A549 (cell line): ENCODE measurements at regions not wholly inside any gene's neighbourhood (a gene's known extent, or its start where the extent isn't known, plus 50 kb on each side); places are given as distances from the start of the nearest gene placed in this dataset.

Experiments used
- ATAC-seq, 2 experiments: fragments of 200-7000 bp in 1 of 2; fragments of >200 bp in 1 of 2; cut with Nextera tagmentation in 1 of 2; cut with Tn5 transposase in 1 of 2; 3 replicates each; pipeline versions ENCODE4 v1.8.0 to v1.9.1; 2018 to 2020; ENCODE audit warnings: mild to moderate bottlenecking in 1 of 2, moderate library complexity in 1 of 2
- CTCF ChIA-PET: fragments of 300-600 bp; sonication (Branson Sonifier 250); formaldehyde crosslinking; extraction: SDS; loops from one replicate; lab custom pipeline; 2021; ENCODE audit warnings: antibody characterized with exemption, inconsistent platforms; lab: Yijun Ruan, JAX
- POLR2A ChIA-PET: fragments of 350-600 bp; formaldehyde crosslinking; extraction: SDS; loops from one replicate; lab custom pipeline; 2021; ENCODE audit warnings: antibody characterized with exemption, inconsistent platforms; lab: Yijun Ruan, JAX
- DNase-seq, 2 experiments: peaks; one replicate each; pipeline versions ENCODE4 v3.0.0 to v3.0.0-alpha.2; 2011 to 2016; ENCODE audit warnings: low read depth in 1 of 2, low spot score in 1 of 2
- FAIRE-seq: peaks from 2 replicates; lab custom pipeline; 2011; peaks lifted over from hg19 to GRCh38; lab: Jason Lieb, UNC
- H3K27ac ChIP-seq, 2 experiments: fragments of >200 bp; sonication (Bioruptor Twin); formaldehyde crosslinking; 3 replicates each; pipeline ENCODE4 v1.5.1; 2016 to 2017
- H3K4me1 ChIP-seq: fragments of >200 bp; sonication (Bioruptor Twin); formaldehyde crosslinking; 3 replicates; pipeline ENCODE4 v1.6.1; 2016
- H3K4me2 ChIP-seq: fragments of >200 bp; sonication (Bioruptor Twin); formaldehyde crosslinking; 3 replicates; pipeline ENCODE4 v1.6.1; 2016
- H3K4me3 ChIP-seq: fragments of >200 bp; sonication (Bioruptor Twin); formaldehyde crosslinking; 3 replicates; pipeline ENCODE4 v1.5.1; 2016
- H3K9me3 ChIP-seq: fragments of >200 bp; sonication (Bioruptor Twin); formaldehyde crosslinking; 3 replicates; pipeline ENCODE4 v1.6.1; 2016
- CBX8 ChIP-seq: fragments of 200-600 bp; sonication (generic); IDR thresholded peaks from 2 replicates; pipeline ENCODE4 v1.6.1; 2016
- CEBPB ChIP-seq, 2 experiments: fragments of >200 bp in 1 of 2; sonication (Bioruptor Twin) in 1 of 2; formaldehyde crosslinking in 1 of 2; IDR thresholded peaks; 2 replicates each; pipeline ENCODE4 v1.6.1; 2012 to 2016
- CHD2 ChIP-seq: fragments of 150-350 bp; IDR thresholded peaks from 2 replicates; pipeline ENCODE4 v1.6.1; 2014; ENCODE audit warnings: low read length; ENCODE audit not compliant: partially characterized antibody
- EHMT2 ChIP-seq: fragments of 200-600 bp; sonication (generic); IDR thresholded peaks from 2 replicates; pipeline ENCODE4 v1.6.1; 2016; ENCODE audit warnings: antibody characterized with exemption, low read depth, mild to moderate bottlenecking, moderate library complexity
- EP300 ChIP-seq, 2 experiments: fragments of >200 bp; sonication (Bioruptor Twin); formaldehyde crosslinking; IDR thresholded peaks; 2 replicates in 1 of 2; 3 replicates in 1 of 2; pipeline ENCODE4 v1.6.1; 2016 to 2017
- ESRRA ChIP-seq: fragments of 150-350 bp; IDR thresholded peaks from 2 replicates; pipeline ENCODE4 v1.6.1; 2014; ENCODE audit warnings: mild to moderate bottlenecking, low read length, borderline replicate concordance
- FOSL2 ChIP-seq, 2 experiments: fragments of 450-650 bp in 1 of 2; fragments of >200 bp in 1 of 2; sonication (Bioruptor Twin) in 1 of 2; formaldehyde crosslinking; IDR thresholded peaks; 2 replicates each; pipeline versions ENCODE4 v1.5.0 to v1.6.1; 2016 to 2020; ENCODE audit warnings: mild to moderate bottlenecking in 1 of 2, moderate library complexity in 1 of 2
- HDAC2 ChIP-seq: fragments of 200-600 bp; sonication (generic); IDR thresholded peaks from 2 replicates; pipeline ENCODE4 v1.6.1; 2016
- HEYL ChIP-seq: fragments of 250-450 bp; sonication (Bioruptor Pico); IDR thresholded peaks from 2 replicates; pipeline ENCODE4 v1.8.0; 2021; ENCODE audit warnings: mild to moderate bottlenecking, moderate library complexity
- HOXA7 ChIP-seq: fragments of 250-450 bp; sonication (Bioruptor Pico); IDR thresholded peaks from 2 replicates; pipeline ENCODE4 v1.5.0; 2020; ENCODE audit warnings: mild to moderate bottlenecking, moderate library complexity
- HOXB13 ChIP-seq: fragments of 250-450 bp; sonication (Bioruptor Pico); IDR thresholded peaks from 2 replicates; pipeline ENCODE4 v1.5.0; 2020; ENCODE audit warnings: low read depth, mild to moderate bottlenecking, moderate library complexity
- HOXB5 ChIP-seq: fragments of 250-450 bp; sonication (Bioruptor Pico); IDR thresholded peaks from 2 replicates; pipeline ENCODE4 v1.5.0; 2020; ENCODE audit warnings: mild to moderate bottlenecking, moderate library complexity
- JUN ChIP-seq, 2 experiments: fragments of >200 bp; sonication (Bioruptor Twin); formaldehyde crosslinking; IDR thresholded peaks; 2 replicates in 1 of 2; 3 replicates in 1 of 2; pipeline ENCODE4 v1.6.1; 2016 to 2017
- KDM5A ChIP-seq: fragments of 200-600 bp; sonication (generic); IDR thresholded peaks from 2 replicates; pipeline ENCODE4 v1.6.1; 2016; ENCODE audit warnings: antibody characterized with exemption, mild to moderate bottlenecking
- MYC ChIP-seq: IDR thresholded peaks from 2 replicates; pipeline ENCODE4 v1.6.1; 2012; ENCODE audit warnings: mild to moderate bottlenecking, inconsistent platforms, low read length, improper control_type of control experiment, borderline replicate concordance
- NPAS2 ChIP-seq: fragments of 250-450 bp; sonication (Bioruptor Pico); IDR thresholded peaks from 2 replicates; pipeline ENCODE4 v1.8.0; 2022; ENCODE audit warnings: mild to moderate bottlenecking, moderate library complexity, borderline replicate concordance
- NR3C1 ChIP-seq: fragments of >200 bp; sonication (Bioruptor Twin); formaldehyde crosslinking; IDR thresholded peaks from 3 replicates; pipeline ENCODE4 v1.6.1; 2017
- PHF8 ChIP-seq: fragments of 200-600 bp; sonication (generic); IDR thresholded peaks from 2 replicates; pipeline ENCODE4 v1.6.1; 2016; ENCODE audit warnings: low read depth, mild to moderate bottlenecking, antibody characterized with exemption, moderate library complexity, borderline replicate concordance
- POLR2A ChIP-seq: IDR thresholded peaks from 2 replicates; pipeline ENCODE4 v1.6.1; 2012; ENCODE audit warnings: mild to moderate bottlenecking, low read length
- POLR2AphosphoS2 ChIP-seq: conservative IDR thresholded peaks from 2 replicates; pipeline ENCODE4 v1.6.1; 2012; ENCODE audit warnings: low read length, improper control_type of control experiment, inconsistent platforms
- RCOR1 ChIP-seq: fragments of 150-350 bp; IDR thresholded peaks from 2 replicates; pipeline ENCODE4 v1.6.1; 2014; ENCODE audit warnings: antibody characterized with exemption, low read length, low read depth
- SMC3 ChIP-seq: fragments of >200 bp; sonication (Bioruptor Twin); formaldehyde crosslinking; IDR thresholded peaks from 3 replicates; pipeline ENCODE4 v1.6.1; 2018; ENCODE audit warnings: inconsistent platforms
- TFCP2L1 ChIP-seq: fragments of 250-450 bp; sonication (Bioruptor Pico); IDR thresholded peaks from 2 replicates; pipeline ENCODE4 v1.5.0; 2021; ENCODE audit warnings: mild to moderate bottlenecking
- ZC3H11A ChIP-seq: fragments of 450-650 bp; IDR thresholded peaks from 2 replicates; pipeline ENCODE4 v1.6.1; 2014; ENCODE audit warnings: antibody characterized with exemption, mild to moderate bottlenecking
- ZSCAN20 ChIP-seq: fragments of 250-450 bp; sonication (Bioruptor Pico); IDR thresholded peaks from 2 replicates; pipeline ENCODE4 v1.8.0; 2022; ENCODE audit warnings: mild to moderate bottlenecking, moderate library complexity
- WGBS: methylation state at CpG from one replicate; pipeline ENCODE4 v1.1.6; 2017; ENCODE audit errors: missing lambda C conversion rate; 5-methylcytosine and 5-hydroxymethylcytosine counted together
- TF ChIP-seq, protein P1 (sequence below): fragments of 250-450 bp; sonication (Bioruptor Pico); IDR thresholded peaks from 2 replicates; pipeline ENCODE4 v1.5.0; 2020; ENCODE audit warnings: low read depth, mild to moderate bottlenecking, moderate library complexity
- TF ChIP-seq, protein P2 (sequence below): fragments of >200 bp; sonication (Bioruptor Twin); formaldehyde crosslinking; IDR thresholded peaks from 2 replicates; pipeline ENCODE4 v1.6.1; 2016
- TF ChIP-seq, protein P3 (sequence below): IDR thresholded peaks from 2 replicates; pipeline ENCODE4 v1.6.1; 2012; ENCODE audit warnings: low read depth, borderline replicate concordance

DNA sequence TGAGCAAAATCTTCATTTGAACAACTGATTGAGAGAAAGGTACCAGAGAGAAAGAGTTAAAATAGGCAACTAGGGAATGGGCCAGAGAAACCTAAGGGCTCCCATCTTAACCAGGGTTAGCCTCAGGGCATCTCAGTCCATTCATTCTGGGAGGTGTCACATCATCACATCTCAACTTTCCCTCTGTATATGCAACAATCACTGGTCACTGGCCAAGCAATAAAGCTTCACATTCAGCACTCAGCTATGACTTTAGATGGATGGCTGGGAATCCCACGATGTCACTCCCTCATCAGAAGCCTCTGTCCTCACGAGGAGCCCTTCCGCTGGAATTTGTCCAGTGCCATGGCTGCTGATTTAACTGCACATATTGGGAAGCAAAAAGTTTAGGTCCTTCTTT is 172.1 kb upstream of the MGMT start:
- Histone ChIP-seq H3K4me2 (no peak overlapping the region), H3K4me3 (no peak overlapping the region)
- no peak for ATAC-seq
- TF ChIP-seq HOXA7 (no peak), MYC (no peak), NPAS2 (CRISPR knock-in tag) (no peak), TFCP2L1 (CRISPR knock-in tag) (no peak), JUN (IDR thresholded peaks at IDR 0.05) (no peak), CEBPB (IDR thresholded peaks at IDR 0.05) (no peak), POLR2AphosphoS2 (no peak), ZSCAN20 (no peak), CBX8 (no peak), SMC3 (no peak), EP300 (IDR thresholded peaks at IDR 0.05) (no peak), EHMT2 (no peak), CHD2 (no peak), ZC3H11A (no peak), HEYL (CRISPR knock-in tag) (no peak)
- TF ChIP-seq, protein P1, sequence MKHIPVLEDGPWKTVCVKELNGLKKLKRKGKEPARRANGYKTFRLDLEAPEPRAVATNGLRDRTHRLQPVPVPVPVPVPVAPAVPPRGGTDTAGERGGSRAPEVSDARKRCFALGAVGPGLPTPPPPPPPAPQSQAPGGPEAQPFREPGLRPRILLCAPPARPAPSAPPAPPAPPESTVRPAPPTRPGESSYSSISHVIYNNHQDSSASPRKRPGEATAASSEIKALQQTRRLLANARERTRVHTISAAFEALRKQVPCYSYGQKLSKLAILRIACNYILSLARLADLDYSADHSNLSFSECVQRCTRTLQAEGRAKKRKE (CRISPR knock-in tag) = no peak
- TF ChIP-seq, protein P2, sequence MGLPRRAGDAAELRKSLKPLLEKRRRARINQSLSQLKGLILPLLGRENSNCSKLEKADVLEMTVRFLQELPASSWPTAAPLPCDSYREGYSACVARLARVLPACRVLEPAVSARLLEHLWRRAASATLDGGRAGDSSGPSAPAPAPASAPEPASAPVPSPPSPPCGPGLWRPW = no peak
- TF ChIP-seq, protein P3, sequence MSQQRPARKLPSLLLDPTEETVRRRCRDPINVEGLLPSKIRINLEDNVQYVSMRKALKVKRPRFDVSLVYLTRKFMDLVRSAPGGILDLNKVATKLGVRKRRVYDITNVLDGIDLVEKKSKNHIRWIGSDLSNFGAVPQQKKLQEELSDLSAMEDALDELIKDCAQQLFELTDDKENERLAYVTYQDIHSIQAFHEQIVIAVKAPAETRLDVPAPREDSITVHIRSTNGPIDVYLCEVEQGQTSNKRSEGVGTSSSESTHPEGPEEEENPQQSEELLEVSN = no peak
- TF ChIP-seq, all 56 proteins: peak for 0
- Histone ChIP-seq H3K27ac (no peak overlapping the region), H3K9me3 (no peaks in the 10 kb centered on the region), H3K4me1 (no peaks in the 10 kb centered on the region)
- DNase-seq (no peak), FAIRE-seq (no peak)
- WGBS = 17% methylated on average over 3 of the region's 3 CpGs
- CTCF ChIA-PET = no interaction called here
- POLR2A ChIA-PET = no interaction called here

DNA sequence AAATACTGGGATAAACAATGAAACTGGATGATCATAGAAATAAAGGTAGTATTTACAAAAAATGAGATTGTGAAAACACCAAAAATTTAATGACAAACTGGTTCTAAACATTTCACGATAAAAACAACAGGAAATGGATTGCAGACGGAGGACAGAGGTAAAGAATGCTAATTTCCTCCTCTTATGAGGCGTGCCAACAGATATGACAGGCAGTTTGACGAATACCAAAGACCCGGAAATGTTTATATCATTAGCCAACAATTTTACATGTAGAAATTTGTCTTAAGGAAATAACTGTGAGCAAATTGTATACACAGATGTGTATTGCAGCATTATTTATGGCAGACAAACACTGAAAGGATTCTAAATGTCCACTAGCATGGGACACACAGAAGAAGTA is 162.0 kb upstream of the MGMT start:
- POLR2A ChIA-PET = no interaction called here
- H3K4me1 ChIP-seq = no peaks in the 10 kb centered on the region
- no peak overlapping the region for H3K27ac ChIP-seq
- ATAC-seq = no peak
- CTCF ChIA-PET = interaction anchor here (0.7 kb wide), 1 partner anchor 736 kb away, joined by 5 read pairs; no protein-coding TSS in a partner anchor
- H3K4me3 ChIP-seq = no peak overlapping the region
- no peaks in the 10 kb centered on the region for H3K9me3 ChIP-seq
- FAIRE-seq = no peak
- DNase-seq = no peak
- WGBS = 3% methylated on average over 5 of the region's 5 CpGs
- TF ChIP-seq NR3C1 (no peak), HOXB5 (CRISPR knock-in tag) (no peak), HOXB13 (CRISPR knock-in tag) (no peak), FOSL2 (IDR thresholded peaks at IDR 0.05) (no peak), FOSL2 (CRISPR knock-in tag; IDR thresholded peaks at IDR 0.05) (no peak), HDAC2 (no peak), JUN (IDR thresholded peaks at IDR 0.05) (no peak), POLR2AphosphoS2 (no peak), ESRRA (no peak), CHD2 (no peak), KDM5A (no peak), EHMT2 (no peak)
- no peak overlapping the region for H3K4me2 ChIP-seq

DNA sequence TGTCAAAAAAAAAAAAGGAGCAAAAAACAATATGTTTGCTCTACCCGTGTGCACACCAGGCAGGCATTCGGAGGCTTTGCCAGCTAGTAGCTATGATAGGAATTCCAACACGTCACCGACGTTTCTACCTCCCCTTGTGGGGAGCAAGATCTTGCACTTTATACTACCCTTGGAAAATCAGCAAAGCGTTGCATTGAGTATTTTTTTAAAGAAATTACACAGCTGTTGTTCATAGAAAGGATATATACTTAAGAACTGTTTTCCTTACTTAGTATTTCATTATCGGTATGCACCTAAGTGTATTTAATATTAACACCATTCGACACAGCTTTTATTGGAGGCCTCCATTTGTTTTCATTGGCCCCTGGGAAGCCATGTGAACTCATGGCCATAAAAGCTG is 159.9 kb upstream of the MGMT start:
- FAIRE-seq = no peak
- H3K27ac ChIP-seq = no peak overlapping the region
- no peak for DNase-seq
- no peak for TF ChIP-seq CEBPB (IDR thresholded peaks at IDR 0.05)
- TF ChIP-seq PHF8 = no peak
- TF ChIP-seq JUN (IDR thresholded peaks at IDR 0.05) = no peak
- TF ChIP-seq, protein P3 = no peak
- no peak for TF ChIP-seq HOXB13 (CRISPR knock-in tag)
- no peak for TF ChIP-seq CHD2
- no peak for TF ChIP-seq POLR2AphosphoS2
- TF ChIP-seq, protein P1 (CRISPR knock-in tag) = no peak
- TF ChIP-seq POLR2A = no peak
- no peak for TF ChIP-seq RCOR1
- TF ChIP-seq FOSL2 (IDR thresholded peaks at IDR 0.05) = no peak
- no peak for TF ChIP-seq FOSL2 (CRISPR knock-in tag; IDR thresholded peaks at IDR 0.05)
- no peak for ATAC-seq
- H3K4me1 ChIP-seq = no peaks in the 10 kb centered on the region
- POLR2A ChIA-PET = no interaction called here
- CTCF ChIA-PET = interaction anchor here (0.7 kb wide), 1 partner anchor 664 kb away, joined by 3 read pairs; no protein-coding TSS in a partner anchor
- no peaks in the 10 kb centered on the region for H3K9me3 ChIP-seq
- H3K4me3 ChIP-seq = no peak overlapping the region
- no peak overlapping the region for H3K4me2 ChIP-seq
- 15% methylated on average over 8 of the region's 8 CpGs for WGBS
